Esophagus mucosa (tissue), 1 donor: ENCODE measurements at regions not wholly inside any gene's neighbourhood (a gene's known extent, or its start where the extent isn't known, plus 50 kb on each side); places are given as distances from the start of the nearest gene placed in this dataset.
"Not testable (repeated sequence)": the region's sequence is repeated elsewhere in the genome, so short reads cannot be mapped to it uniquely, and the experiment has no call there.

ENCODE experiments used
- ATAC-seq: fragments of 200-7000 bp; cut with Tn5 transposase; one replicate; pipeline ENCODE4 v1.9.1; 2020
- donor health status: DM: yes; HTN: yes; CAD: no.

DNA sequence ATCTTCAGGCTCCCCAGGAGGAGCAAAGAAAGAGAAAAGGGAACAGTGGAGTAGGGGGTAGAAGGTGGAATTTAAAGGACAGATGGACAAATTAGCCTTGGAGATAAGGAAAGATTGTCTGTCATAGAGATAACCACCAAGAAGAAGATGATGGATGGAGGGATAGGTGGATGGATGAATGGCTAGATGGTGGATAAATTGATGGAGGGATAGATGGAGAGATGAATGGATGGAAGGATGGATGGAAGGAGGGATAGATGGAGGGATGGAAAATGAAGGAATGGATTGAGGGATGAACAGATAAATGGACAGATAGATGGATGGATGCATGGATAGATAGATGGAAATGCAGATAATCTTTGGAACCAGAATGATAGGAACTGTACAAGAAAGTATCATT is 102.8 kb downstream of the TNFAIP3 start:
- no peak for ATAC-seq

DNA sequence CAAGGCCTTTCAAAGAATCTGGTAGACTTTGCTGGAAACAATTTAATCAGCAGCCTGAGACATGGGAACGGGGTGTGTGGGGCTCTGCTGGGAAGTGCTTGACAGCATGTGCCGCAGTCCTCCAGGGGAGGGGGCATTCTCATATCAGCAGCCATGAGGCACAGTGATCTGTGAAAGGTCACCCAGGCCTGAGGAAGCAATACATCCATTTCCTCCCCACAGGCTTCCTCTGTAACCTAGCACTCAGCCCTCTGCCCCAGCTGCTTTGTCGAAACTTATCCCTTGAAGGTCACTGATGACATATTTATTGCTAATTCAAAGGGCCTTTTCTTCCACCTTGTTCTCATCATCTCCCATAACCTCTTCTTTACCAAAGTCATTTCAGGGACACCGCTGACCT is 103.3 kb downstream of the TNFAIP3 start:
- ATAC-seq, result no peak

DNA sequence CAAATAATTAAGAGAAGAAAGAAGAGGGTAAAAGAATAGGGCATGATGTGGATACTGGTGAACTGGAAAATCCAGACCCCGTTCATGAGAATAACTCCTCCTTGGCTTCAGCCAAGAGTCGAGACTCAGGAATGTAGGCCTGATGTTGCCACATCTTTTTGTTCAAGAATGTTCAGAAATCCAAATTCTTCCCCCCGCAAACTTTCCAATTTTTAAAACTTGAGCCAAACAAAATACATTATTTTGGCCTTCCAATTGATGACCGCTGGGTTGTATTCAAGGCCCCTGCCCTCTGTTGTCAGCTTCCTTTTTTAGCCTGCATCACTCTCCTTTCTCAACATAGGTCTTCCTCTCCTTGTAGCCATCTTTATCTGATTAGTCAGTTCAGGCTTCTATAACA is 106.1 kb downstream of the TNFAIP3 start:
- no peak for ATAC-seq

DNA sequence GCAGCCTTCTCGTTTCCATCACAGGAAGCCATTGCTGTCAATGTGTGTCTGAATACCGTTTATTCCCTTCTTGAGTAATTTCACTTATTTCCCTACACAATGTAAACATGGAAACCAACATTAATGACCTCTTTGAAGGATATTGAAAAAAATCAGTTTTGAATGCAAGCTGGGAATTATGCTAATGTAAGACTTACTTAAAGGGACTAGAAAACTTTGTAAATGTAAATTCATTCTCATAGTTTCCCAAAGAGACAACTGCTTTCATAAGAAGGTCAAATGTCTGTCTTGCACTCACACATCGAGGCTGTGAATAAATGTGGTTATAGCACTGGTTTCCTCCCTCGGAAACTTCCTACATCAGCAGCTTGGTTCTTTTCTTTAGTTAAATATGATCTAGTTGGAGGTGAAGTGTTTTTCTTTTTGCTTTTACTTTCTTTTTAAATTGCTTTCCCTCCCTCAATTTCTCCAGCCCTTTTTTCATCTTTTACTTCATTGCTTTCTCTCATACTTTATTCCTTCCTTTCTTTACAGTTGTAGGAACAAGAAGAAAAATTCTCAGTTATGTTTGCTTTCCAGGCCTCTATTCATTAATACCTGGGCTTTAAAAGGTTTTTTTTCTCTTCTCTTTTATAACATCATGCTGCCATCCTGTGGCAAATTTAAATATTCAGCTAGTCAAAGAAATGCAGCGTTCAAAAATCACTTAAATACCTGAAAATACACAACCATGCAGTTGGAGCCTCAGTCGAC is 108.3 kb downstream of the TNFAIP3 start:
- no peak for ATAC-seq

DNA sequence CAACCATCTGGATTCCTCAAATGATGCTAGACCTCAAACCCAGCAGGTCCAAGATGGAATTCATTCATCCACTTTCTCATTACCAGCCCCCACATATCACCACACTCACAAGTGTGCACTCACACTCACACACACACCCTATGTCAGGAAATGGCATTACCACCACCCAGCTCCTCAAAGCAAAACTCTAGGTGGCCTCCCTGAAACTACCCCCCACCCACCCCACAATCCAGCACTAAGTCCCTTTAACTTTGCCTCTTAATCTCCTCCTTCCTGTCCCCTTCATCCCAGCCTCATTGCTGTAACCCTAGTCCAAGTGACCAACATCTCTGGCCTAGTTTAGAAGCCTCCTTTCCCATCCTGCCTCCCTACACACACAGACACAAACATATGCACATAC is 109.4 kb downstream of the TNFAIP3 start:
- ATAC-seq, result no peak

DNA sequence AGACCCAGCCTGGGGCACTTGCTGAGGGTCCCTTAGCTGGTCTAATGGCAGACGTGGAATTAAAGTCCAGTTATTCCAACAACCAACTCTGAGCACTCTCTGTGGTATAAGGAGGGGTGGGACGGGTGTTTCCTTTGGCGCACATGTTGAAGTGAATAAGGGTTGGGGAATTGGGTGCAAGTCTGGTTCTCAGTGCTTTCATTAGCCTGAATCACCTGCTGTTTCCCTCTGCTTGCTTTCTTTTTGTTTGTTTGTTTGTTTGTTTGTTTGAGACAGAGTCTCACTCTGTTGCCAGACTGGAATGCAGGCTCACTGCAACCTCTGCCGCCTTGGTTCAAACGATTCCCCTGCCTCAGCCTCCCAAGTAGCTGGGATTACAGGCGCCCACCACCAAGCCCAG is 110.1 kb downstream of the TNFAIP3 start:
- no peak for ATAC-seq

GRCh38 chr6:137977814-137978213 is 110.8 kb downstream of the TNFAIP3 start:
- ATAC-seq, result no peak

- ATAC-seq, result peak; percentile 94
Observed at GRCh38 chr6:137978252-137978896, 111.3 kb downstream of the TNFAIP3 start.

GRCh38 chr6:137979263-137979662 is 112.2 kb downstream of the TNFAIP3 start:
- ATAC-seq, result not testable (repeated sequence)

- no peak for ATAC-seq
Observed at GRCh38 chr6:137980777-137981176, 113.7 kb downstream of the TNFAIP3 start.

- ATAC-seq, result no peak
Observed at GRCh38 chr6:137981758-137982157, 114.7 kb downstream of the TNFAIP3 start.

- ATAC-seq, result no peak
Observed at GRCh38 chr6:137982418-137983189, 115.5 kb downstream of the TNFAIP3 start.

DNA sequence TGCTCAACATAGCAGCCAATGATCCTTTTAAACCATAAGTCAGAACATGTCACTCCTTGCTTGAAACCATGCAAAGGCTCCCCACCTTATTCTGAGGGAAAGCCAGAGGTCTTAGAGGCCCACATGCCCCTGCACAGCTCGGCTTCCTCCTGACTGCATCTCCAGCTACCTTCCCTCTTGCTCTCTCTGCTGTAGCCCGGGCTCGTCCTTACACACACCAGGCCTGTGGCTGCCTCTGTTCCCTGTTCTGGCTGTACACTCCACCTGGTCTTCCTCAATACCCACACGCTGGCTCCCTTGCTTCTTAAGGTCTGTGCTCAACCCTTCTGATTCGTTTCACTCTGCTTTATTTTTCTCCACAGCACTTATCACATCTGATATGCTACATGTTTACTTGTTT is 116.2 kb downstream of the TNFAIP3 start:
- no peak for ATAC-seq

GRCh38 chr6:137989664-137990063 is 117.6 kb downstream of the PERP start:
- ATAC-seq, result no peak

DNA sequence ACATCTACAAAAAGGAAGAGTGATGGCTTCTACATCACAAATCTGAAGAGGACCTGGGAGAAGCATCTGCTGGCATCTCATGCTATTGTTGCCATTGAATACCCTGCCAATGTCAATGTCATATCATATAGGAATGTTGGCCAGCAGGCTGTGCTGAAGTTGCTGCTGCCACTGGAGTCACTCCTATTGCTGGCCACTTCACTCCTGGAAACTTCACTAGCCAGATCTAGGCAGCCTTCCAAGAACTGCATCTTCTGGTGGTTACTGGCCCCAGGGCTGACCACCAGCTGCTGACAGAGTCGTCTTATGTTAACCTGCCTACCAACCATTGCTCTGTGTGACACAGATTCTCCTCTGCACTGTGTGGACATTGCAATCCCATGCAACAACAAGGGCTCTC is 111.8 kb downstream of the PERP start:
- ATAC-seq, result peak; percentile 33

GRCh38 chr6:137998461-137999019 is 108.7 kb downstream of the PERP start:
- no peak for ATAC-seq

DNA sequence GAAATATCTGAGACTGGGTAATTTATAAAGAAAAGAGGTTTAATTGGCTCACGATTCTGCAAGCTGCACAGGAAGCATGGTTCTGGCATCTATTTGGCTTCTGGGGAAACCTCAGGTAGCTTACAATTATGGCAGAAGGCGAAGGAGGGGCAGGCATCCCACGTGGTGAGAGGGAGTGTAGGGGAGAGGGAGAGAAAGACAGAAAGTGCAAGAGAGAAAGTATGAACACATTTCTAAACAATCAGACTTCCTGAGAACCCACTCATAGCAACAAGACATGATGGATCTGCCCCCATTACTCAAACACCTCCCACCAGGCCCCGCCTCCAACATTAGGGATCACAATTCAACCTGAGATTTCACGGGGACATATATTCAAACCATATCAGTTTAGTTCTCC is 107.4 kb downstream of the PERP start:
- ATAC-seq, result no peak

GRCh38 chr6:138000941-138001340 is 106.3 kb downstream of the PERP start:
- ATAC-seq, result no peak

GRCh38 chr6:138001750-138002349 is 105.4 kb downstream of the PERP start:
- peak; percentile 62 for ATAC-seq

GRCh38 chr6:138004430-138005287 is 102.6 kb downstream of the PERP start:
- peak; percentile 56 for ATAC-seq

- no peak for ATAC-seq
Observed at GRCh38 chr6:138005846-138006245, 101.4 kb downstream of the PERP start.

DNA sequence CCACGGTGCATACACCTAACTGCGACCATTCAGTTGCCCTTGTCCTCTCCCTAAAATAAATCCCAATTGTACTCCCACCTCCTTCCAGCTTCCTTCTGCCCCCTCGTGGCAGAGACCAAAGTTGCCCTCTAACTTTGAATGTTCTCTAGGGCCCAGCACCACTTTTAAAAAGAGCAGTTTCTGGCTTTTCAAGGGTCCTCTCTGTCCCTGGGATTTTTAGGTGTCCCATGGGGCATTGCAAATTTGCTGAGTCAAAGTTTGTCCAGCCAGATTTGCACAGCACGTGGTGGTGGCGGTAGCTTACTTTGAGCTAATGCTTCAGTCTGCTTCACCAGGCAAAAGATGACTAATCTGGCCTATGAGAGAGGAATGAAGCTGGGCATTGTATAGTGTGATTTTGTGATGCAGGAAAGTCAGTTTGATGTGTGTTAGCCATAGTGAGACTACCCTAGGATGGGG is 100.2 kb downstream of the PERP start:
- peak; percentile 90 for ATAC-seq
